Activated CD4-positive, alpha-beta T cell treated with anti-CD3 and anti-CD28 coated beads, Interleukin-10, Interleukin-2, amounts not matched to agents 100 ng/mL and 50 ng/mL, durations not matched to agents 16 hours and 8 hours (primary cell): ENCODE measurements at regions not wholly inside any gene's neighbourhood (a gene's known extent, or its start where the extent isn't known, plus 50 kb on each side); places are given as distances from the start of the nearest gene placed in this dataset.
A peak's percentile ranks its signal among the peaks of the same experiment; 100 is the strongest.
"Not testable (repeated sequence)": the region's sequence is repeated elsewhere in the genome, so short reads cannot be mapped to it uniquely, and the experiment has no call there.

Source experiments
- DNase-seq: peaks from one replicate; pipeline ENCODE4 v3.0.0-alpha.2; 2020

DNA sequence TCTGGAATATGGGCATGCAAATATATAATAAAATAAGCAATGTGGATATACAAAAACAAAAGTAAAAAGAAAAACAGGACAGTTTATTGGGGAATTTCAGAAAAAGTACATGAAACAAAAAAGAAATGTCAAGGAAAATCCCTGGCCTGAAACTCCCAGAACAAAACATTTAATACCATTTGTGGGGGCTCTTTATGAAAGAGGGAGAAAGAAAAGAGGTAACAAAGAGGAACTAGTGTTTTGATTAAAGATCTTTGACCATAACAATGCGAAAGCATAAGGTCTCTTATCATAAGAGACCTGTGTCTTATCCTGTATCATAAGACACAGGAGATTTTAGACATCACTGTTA lies 88.6 kb upstream of the ARID1B start:
- DNase-seq = no peak

GRCh38 chr6:156687789-156688619 lies 89.2 kb upstream of the ARID1B start:
- DNase-seq = no peak

DNA sequence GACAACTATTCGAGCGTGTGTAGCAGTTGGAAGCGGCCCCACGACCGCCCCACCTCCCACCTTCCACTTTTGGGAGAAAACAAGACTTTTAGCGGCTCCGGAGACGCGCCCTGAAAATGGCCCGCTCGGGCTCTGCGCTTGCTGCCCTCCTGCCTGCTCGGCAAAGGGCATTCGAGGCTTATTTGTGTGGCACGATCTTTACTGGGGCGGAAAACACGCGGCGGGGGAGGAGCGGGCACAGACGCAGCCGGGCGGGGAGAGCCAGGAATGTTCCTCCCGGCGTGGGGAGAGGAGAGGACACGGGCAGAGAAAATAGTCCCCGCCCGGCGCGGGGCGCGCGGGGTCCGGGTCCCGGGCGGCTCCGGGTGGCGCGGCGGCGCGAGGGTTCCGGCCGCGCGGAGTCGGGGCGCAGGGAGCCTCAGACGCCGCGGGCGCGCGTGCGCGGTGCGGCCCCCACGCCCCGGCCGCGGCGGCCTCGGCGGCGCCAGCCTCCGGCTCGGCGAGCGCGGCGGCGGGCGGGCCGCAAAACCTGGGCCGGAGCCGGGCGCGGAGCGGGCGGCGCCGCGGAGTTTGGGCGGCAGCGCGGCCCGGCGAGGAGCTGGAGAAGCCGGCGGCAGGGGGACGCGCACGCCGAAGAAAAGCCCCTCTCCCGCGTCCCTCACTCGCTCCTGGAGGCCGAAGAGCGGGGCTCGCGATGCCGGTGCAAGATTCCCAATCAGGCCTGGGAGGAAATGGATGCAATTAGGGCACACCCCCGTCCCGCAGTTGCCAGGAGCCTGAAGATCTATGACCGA lies 90.0 kb upstream of the ARID1B start:
- peak; percentile 77 for DNase-seq

- DNase-seq = peak; percentile 46
These were observed 90.7 kb upstream of the ARID1B start for GRCh38 chr6:156686301-156686994.

- DNase-seq = no peak
These were observed 91.4 kb upstream of the ARID1B start for GRCh38 chr6:156685823-156686222.

DNA sequence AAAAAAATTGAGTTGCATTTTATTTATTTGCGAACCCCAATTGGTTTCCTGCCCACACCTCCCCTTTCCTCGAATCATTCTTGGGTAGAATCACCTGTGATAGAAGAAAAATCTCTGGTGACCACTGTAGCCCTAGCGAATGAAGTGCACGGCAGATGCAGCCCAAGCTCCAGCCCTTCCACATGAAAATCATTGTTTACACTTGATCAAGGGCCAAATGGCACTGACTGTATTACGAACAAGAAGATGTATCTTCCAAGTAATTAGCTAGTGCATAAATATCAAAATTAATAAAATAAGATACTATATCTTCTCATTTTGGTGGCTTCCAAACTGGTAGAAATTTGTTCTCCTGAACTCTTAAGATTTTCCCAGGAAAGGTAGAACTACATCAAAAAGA lies 93.4 kb upstream of the ARID1B start:
- DNase-seq = no peak

GRCh38 chr6:156676721-156677120 lies 100.5 kb upstream of the ARID1B start:
- DNase-seq = no peak

DNA sequence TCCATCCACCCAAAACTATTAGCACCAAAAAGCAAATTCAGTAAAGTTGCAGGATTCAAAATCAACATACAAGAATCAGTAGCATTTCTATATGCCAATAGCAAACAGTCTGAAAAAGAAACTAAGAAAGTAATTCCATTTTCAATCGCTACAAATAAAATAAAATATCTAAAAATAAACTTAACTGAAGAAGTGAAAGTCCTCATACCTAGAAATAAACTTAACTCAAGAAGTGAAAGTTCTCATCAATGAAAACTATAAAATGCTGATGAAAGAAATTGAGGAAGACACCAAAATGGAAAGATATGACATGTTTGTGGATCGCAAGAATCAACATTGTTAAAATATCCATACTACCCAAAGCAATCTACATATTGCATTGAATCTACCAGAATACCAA lies 103.0 kb upstream of the ARID1B start:
- DNase-seq = no peak

DNA sequence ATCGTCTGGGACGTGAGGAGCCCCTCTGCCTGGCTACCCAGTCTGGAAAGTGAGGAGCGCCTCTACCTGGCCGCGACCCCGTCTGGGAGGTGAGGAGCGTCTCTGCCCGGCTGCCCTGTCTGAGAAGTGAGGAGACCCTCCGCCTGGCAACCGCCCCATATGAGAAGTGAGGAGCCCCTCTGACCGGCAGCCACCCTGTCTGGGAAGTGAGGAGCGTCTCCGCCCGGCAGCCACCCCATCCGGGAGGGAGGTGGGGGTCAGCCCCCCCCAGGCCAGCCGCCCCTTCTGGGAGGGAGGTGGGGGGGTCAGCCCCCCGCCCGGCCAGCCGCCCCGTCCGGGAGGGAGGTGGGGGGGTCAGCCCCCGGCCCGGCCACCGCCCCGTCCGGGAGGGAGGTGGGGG lies 107.1 kb upstream of the ARID1B start:
- not testable (repeated sequence) for DNase-seq

DNA sequence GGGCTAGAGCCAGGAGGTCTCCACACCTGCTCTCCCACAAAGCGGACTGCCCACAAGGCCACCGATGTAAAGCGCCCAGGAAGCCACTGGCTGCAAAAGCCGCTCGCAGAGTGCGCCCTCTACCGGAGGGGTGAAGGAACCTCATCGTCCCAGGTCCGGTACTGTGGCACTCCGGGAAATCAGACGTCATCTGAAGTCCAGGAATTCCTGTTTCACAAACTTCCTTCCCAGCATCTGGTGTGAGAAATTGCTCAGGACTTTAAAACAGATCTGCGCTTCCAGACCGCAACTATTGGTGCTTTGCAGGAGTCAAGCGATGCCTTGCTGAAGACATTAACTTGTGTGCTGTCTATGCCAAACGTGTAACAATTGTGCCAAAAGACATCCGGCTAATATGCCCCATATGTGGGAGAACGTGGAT lies 115.1 kb upstream of the ARID1B start:
- peak; percentile 2 for DNase-seq

- no peak for DNase-seq
These were observed 116.8 kb upstream of the ARID1B start for GRCh38 chr6:156660389-156660788.

- DNase-seq = no peak
These were observed 117.4 kb upstream of the ARID1B start for GRCh38 chr6:156659822-156660198.

GRCh38 chr6:156658966-156659821 lies 118.0 kb upstream of the ARID1B start:
- DNase-seq = no peak

DNA sequence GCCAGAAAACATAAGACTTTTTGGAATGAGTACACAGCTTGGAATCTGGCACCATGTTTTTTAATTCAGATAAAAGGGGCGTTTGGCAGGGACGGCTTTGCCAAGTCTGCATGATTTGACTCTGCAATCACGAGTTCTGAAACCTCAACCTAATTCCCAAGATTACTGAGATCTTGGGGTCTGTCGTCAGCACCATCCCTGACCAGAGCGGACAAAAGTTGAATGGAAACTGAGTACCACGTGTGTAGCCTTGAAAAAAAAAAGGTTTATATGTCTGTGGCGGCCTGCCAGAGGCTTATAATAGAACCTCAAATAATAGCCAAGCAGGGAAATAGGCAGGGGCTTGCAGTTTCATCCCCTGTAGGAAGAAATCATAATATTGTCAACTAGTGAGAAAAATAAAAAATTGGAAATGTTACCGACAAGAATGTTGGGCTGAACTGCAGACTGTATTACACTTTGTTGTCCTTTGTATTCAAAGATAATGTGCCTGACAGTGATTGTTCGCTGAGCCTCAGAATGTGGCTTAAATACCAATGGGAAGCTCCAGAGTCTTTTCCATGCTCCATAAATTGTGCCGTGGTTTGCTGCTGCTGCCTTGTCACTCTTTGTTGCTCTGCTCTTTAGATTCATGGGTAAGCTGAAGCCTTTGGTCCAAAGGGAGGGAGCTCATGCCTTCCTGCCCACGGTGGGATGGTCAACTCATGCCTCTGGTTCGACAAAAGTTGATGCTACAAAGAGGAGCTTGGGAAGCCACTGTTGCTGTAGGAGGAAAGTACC lies 118.8 kb upstream of the ARID1B start:
- no peak for DNase-seq

- no peak for DNase-seq
These were observed 119.9 kb upstream of the ARID1B start for GRCh38 chr6:156657296-156657695.

GRCh38 chr6:156654919-156655918 lies 122.0 kb upstream of the ARID1B start:
- DNase-seq = no peak

DNA sequence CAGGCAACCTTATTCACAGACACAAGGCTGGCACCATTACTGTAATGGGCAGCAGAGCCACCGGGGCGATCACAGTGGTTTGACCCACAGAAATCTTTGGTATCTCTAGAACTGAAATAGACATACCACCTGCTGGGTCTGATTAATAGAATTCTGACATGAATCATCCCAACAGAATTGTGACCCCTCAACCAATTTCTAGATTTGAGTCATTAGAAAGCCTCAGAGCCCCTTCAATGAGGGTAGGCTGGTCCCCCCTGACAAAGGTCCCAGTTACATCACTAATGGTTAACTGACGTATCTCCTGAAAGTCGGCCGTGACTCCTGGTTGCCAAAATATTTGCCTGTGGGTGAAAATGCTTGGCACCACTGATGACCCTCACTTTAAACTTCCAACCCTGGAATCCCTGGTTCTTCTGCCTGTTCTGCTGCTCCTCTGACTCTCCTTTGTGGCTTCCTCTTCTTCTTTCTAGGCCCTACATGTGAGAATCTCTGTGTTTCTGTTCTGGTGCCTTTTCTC lies 124.9 kb upstream of the ARID1B start:
- DNase-seq = no peak

- no peak for DNase-seq
These were observed 125.7 kb upstream of the ARID1B start for GRCh38 chr6:156651486-156651885.

DNA sequence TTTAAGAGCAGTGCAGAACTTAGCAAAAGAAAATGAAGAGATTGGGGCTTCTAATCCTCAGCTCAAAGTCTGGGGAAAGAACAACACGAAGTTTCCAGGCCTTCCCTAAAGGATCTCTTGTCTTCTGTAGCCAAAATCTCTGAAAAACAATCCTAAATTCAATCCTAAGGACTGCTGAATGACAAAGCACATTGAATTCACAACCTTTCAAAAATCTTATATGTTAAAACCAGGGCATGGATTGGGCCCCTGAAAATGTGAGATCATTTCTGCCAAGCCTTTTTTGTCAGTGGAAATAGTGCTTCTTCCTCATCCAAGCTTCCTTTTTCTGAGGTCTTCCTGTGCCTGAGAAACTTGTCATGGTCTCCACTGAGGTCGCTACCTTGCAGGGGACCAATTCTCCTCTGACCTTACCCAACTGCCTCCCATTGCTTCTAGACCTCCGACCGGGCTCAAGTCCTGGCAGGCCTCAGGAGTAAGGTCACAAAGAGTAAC lies 126.2 kb upstream of the ARID1B start:
- no peak for DNase-seq

DNA sequence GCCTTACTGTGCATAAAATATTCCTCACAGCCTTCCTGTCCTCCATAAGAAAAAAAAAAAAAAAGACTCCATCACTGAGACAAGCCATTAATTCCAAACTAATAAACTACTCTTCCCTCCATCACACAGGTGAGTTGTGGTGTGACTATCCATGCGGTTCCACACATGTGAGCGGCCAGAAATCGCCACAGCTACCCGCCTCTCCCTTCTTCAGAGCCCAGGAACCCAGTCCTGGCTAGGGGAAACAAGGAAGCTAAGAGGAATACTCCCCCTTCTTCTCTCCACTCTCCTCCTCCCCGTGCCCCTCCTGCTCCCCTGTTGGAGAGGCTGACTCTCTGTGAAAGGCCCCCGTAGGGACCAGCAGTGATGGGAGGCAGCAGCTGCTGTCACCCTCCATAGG lies 128.6 kb upstream of the ARID1B start:
- no peak for DNase-seq
